Activated T-cell treated with anti-CD3 and anti-CD28 coated beads for 24 hours (primary cell): ENCODE measurements at regions not wholly inside any gene's neighbourhood (a gene's known extent, or its start where the extent isn't known, plus 50 kb on each side); places are given as distances from the start of the nearest gene placed in this dataset.
"Not testable (repeated sequence)": the region's sequence is repeated elsewhere in the genome, so short reads cannot be mapped to it uniquely, and the experiment has no call there.

Experiments used
- DNase-seq: peaks from one replicate; pipeline ENCODE4 v3.0.0-alpha.2; 2020; ENCODE audit warnings: low read depth

DNA sequence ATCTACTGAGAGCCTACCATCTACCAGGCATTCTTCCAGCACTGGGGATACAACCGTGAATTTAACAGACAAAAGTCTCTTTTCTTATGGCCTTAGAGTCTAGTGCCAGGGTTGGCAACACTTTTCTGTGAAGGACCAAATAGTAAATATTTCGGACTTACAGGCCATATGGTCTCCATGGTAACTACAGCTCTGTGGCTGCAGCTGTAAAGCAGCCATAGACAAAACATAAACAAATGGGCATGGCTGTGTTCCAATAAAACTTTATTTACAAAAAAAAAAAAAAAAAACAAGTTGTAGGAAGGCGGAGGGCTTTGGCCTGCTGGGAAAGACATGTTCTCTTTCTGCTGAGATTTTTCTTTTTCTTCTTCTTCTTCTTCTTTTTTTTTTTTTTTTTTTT, 98.7 kb downstream of the ABCC12 start:
- DNase-seq: no peak

DNA sequence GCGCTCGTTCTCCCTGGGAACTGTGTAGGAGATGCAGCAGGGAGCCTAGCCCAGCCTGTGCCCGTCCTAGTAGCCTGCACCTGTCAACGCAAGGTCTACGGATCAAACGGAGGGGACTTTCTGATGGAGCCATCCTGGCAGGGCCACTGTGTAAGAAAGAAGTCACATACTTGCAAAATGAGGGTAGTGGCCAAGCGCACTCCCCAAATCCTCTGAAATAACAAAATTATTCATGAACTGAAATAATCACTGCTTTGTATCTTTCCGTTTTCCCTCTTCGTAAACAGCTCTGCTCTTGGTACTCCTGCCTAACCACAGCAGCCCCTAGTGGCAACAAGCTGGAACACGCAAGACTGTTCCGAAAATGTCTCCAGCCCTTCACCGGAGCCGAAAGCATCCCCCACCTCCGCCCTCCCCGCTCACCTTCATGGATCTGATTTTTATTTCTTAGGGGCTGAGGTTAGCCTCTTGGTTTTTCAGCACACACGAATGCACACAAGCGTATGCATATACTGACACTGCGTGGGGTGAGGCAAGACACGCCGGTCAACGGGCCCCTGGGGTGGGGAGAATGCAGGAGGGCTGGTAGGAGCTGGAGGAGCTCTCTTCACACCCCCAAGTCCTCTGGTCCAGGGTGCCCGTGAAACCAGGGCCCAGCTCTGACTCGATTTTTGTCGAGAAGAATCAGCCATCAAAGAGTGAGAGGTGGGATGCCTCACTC, 100.8 kb downstream of the ABCC12 start:
- no peak for DNase-seq

DNA sequence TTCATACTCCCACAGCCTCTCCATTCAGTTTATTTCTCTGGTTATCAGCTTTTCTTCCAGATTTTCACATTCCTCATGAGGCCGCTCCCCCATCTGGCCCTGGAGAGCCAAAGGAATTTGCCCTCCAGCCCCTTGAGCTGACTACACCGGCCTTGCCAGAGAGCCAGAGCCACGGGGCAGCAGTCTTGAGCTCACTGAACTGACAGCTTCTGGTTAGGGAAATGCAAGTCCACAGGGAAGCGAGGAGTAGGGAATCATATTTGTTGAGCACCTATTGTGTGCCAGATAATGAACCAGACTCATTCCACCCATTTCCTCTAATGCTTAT, 102.4 kb downstream of the ABCC12 start:
- no peak for DNase-seq

DNA sequence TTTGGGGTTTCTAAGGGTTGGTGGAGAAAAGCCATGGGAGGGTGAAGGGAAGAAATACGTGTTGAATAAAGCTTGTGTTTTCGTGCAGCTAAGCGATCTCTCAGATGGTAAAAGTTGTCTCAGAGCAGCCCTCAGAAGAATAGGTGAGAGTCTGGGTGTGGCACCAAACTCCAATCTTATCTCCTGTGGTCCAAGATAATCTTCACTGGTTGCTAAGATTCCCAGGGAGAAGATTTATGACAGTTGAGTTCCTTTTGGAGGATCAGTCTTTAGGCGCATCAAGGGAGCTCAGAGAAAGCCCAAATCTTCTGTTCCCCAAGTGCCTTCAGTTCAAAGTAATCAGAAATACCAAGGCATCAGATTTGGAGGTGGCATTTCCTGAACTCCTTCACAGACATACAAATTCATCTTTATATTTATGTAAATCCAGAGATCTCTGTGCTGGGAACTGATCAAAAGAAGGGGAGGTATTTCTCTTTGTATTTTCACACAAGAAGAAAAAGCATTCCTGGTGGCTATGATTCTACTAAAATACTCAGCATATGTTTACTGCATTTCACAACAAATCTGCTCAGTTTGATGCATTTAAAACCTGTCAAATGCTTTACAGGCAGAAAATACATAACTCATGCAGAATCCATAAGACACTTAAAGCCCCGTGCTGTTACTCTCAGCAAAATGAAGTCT, 102.9 kb downstream of the ABCC12 start:
- DNase-seq: no peak

DNA sequence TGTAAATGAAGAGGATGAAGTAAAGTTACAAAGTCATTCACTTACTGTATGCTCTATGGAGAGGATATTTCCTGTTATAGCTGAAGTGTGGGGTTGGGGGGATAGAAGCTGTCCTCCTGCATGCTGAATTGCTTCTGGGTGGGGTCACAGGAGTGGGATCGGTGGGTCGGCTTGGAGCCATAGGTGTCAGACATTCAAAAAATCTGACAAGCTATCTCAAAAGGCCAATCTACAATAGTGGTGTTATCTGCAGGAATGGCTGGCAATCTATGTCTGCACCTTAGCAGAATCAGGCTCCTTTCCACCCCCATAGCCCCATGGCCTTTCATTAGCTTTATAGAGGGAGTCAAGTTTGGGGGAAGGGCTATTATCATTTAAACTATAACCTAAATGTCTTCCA, 104.9 kb downstream of the ABCC12 start:
- DNase-seq: no peak

DNA sequence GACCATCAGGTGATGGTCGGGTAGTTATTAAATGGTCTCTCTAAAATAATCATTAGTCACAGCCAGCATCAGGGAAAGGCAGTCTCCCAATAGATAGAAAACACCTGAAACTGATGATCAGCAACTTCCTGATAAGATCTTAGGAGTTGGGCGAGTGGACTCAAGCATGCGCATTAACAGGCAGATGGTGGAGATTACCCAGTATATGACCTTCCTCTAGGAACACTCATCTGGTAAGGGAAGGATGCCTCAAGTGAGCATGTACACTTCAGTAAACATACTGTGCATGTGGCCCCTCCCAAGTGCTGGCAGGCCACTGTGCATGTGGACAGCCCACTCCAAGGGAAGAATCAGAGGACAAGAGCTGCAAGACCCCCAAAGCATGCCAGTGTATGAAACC, 105.9 kb downstream of the ABCC12 start:
- DNase-seq: no peak

DNA sequence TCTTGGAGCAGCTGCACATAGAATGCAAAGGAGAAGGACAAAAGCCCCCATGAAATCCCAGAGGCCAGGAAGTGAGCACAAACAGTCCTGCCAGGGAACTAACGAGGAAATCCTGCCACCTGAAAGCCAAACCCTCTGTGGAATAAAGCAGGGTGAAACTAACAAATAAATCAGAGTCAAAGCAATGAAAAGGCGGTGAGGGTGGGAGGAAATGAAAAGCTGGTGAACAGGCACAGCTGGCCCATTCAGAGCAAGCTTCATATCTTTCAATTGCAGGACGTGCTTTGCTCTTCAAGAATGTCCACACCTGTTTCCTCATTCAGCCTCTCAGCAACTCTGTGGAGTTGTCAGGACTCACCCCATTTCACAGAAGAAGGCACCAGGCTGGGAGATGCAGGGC, 108.1 kb downstream of the ABCC12 start:
- no peak for DNase-seq

DNA sequence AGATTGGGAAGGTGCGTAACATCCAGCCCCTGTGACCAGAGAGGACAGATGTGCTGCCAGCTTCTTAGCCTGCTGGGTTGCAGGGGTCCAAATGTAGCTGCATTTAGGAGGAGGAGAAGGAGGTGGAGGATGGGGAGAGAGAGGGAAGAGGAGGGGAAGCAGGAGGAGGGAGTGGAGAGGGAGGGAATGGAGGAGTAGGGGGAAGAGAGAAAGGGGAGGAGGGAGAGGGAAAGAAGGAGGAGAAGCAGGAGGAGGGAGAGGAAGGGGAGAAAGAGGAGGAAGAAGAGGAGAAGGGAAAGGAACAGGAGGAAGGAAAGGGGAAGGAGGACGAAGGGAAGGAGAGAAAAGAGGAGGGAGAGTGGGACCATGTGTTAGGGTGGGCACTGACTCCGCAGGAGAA, 108.6 kb downstream of the ABCC12 start:
- DNase-seq: no peak

DNA sequence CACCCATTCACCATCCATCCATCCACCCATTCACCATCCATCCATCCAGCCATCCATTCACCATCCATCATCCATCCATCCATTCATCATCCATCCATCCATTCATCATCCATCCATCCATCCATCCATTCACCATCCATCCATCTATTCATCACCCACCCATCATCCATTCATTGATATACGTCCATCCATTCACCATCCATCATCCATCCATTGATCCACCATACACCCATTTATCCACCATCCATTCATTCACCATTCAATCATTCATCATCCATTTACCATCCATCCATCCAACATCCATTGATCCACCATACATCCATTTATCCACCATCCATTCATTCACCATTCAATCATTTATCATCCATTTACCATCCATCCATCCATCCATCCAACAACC, 111.7 kb downstream of the ABCC12 start:
- DNase-seq: no peak

DNA sequence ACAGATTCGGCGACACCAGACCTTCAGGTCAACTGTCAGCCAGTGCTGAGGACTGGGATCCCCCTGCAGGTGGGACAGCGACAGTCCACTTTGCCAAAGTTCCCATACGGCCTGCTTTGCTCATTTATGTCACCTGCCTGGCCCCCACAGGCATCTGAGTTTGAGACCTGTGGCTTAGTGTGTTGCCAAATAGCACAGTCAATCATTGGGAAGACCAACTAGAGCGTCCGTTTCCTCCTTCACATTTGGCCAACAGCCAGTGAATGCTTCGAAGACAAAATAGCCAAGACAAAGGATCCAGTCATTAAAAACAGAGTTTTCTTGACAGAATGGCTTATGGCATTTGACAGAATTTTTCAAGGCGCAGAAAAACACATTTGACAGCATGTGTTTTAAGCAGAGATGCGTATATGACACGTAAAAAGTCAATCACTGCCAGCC, 113.8 kb downstream of the ABCC12 start:
- no peak for DNase-seq

DNA sequence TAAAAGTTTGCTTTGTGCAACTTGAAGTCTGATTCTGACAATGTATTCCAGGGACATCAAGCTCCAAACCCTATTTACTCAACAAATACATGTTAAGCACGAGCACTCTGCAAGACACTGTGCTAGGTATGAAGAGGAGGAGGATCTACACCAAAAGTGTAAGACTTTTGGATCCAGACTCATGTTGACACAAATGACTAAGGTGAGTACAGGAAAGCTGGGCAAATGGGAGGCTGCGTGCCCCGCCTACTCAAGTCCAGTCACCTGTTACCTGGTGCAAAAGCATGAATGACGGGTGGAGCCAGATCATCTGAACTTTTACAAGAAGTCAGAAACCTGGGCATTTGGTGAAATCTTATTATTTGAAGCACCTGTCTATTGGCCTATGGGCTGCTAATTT, 120.7 kb downstream of the ABCC12 start:
- DNase-seq: no peak

DNA sequence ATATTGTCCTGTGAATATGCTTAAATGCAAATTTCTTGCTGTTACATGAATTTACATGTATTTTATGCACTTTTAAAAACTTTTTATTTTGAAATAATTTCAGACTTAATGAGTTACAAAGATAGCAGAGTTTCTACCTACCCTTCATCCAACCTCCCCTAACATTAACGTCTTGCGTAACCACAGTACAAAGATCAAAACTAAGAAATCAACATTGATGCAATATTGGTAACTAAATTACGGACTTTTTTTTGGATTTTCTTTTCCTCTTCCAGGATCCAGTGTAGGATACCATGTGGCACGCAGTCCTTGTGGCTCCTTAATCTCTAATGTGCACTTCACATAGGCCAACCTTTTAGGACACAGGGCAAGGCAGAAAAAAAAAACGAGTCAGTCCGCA, 124.9 kb downstream of the ABCC12 start:
- DNase-seq: no peak

DNA sequence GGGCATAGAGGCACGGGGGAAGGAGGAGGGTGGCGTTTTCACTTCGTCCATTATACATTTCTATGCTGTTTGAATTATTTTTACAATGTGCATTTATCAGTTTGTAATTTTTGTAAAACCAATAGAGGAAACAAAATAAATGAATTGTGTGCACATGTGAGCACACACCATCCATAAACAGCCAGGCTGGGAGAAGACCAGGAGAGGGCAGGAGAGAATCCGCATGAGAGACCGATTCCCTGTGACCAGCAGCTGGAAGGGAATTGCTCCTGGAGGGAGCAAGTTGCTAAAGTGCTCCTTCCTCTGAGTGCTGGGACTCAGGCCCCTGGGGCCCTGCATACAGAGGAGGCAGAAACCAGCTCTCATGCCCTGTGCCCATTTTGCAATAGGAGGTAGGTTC, 126.0 kb downstream of the ABCC12 start:
- DNase-seq: no peak

DNA sequence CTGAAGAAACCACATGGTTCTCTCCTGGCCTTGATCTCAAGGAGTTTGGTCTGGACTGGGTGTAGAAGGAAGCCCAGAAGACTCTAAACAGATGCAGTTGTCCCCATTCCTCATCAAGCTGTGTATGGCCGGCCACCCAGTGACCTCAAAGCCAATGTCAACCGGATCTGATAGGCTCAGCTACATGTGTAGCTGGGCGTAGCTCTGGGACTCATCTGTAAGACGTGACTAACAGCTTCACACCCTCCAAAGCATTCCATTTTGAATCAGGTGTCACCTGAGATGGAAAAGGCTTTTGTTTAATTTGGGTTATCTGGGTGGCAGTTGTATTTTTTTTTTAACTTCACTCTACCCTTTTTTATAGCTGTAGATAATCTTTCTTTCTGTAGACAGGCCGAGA, 130.4 kb downstream of the ABCC12 start:
- no peak for DNase-seq

DNA sequence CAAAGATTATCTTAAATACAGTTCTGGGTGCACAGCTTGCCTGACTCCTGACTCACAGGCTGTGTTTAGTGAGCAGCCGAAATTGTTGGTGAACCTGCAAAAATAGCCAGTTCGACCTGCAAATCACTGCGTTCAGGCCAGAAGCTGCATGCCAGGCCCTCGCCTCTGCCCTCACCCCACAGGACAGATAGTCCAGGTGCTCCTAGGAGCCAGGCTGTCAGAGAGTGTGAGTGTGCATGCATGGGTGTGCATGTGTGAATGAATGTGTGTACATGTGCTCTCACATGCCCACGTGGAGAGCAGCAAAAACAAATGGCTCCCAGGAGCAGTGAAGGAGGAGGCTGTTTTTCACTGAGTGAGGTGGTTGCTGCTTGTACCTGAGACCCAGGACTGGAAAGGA, 131.8 kb downstream of the ABCC12 start:
- DNase-seq: no peak

DNA sequence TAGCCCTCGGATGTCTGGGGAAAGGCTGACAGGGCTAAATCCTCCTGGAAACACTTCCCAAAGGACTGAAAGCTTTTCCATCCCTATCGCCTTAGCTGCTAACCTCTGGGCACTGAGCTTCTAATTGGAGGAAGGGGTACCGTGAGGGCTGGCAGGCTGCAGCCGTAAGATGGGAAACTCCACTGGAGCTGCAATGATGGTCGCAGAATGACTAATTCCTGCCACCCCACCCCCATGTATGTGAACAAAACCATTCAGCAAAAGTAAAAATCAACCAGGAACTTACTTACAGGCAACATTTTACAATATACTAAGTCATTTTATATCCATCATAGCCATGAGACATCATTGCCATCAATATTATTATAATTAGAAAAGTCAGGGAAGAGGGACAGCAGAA, 133.3 kb downstream of the ABCC12 start:
- no peak for DNase-seq

DNA sequence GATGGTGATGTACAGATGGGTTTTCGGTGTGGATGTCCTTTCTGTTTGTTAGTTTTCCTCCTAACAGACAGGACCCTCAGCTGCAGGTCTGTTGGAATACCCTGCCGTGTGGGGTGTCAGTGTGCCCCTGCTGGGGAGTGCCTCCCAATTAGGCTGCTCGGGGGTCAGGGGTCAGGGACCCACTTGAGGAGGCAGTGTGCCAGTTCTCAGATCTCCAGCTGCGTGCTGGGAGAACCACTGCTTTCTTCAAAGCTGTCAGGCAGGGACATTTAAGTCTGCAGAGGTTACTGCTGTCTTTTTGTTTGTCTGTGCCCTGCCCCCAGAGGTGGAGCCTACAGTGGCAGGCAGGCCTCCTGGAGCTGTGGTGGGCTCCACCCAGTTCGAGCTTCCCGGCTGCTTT, 135.2 kb downstream of the ABCC12 start:
- DNase-seq: not testable (repeated sequence)

DNA sequence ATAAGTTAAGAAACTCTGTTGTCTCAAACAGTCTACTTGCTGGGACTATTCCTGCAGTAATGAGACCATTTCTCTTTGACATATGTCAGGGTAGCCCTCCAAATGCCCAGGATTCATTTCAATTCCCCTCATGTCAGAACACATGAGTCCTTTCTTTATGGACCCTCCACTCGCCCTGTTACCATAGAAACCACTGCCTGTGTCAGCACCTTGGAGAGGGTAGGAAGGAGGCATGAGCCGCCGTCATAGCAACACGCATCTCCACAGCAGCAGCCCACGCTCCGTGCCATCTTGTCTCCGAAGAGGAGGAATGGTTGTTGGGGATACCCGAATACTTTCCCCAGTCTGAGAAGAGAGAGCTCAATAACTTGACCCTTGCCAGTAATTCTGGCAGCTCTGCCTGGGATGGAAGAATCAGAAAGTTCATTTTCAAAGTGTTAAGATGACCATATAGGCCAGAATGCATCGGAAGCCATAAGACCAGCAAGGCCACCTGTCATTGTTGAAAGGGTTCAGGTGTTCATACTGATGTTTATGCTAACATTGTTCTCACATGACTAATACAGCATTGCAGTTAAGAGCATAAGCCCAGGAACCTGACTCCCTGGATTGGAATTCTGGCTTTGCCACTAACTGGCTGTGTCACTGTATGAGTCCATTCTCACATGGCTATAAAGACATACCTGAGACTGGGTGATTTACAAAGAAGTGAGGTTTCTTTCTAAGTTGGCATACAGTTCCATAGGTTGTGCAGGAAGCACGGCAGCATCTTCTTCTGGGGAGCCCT, 141.3 kb downstream of the ABCC12 start:
- DNase-seq: no peak

DNA sequence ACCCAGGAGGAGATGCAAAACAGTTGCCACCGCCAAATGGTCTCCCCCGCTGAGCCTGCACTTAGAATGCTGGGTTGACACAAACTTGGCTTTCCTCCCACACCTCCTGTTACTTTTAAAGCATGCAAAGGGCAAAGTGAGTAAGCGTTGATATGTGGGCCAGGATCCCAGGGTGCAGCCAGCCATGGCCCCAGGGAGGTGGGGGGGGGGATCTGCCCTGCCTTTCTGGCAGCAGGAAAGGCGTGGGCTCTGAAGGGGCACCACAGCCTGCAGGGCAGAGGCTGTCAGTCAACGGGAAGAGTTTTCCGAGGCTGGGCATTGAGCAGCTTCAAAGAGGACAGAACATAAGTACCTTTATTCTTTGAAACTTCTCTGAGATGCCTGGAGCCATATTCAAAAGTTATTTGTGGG, 142.3 kb downstream of the ABCC12 start:
- DNase-seq: no peak

DNA sequence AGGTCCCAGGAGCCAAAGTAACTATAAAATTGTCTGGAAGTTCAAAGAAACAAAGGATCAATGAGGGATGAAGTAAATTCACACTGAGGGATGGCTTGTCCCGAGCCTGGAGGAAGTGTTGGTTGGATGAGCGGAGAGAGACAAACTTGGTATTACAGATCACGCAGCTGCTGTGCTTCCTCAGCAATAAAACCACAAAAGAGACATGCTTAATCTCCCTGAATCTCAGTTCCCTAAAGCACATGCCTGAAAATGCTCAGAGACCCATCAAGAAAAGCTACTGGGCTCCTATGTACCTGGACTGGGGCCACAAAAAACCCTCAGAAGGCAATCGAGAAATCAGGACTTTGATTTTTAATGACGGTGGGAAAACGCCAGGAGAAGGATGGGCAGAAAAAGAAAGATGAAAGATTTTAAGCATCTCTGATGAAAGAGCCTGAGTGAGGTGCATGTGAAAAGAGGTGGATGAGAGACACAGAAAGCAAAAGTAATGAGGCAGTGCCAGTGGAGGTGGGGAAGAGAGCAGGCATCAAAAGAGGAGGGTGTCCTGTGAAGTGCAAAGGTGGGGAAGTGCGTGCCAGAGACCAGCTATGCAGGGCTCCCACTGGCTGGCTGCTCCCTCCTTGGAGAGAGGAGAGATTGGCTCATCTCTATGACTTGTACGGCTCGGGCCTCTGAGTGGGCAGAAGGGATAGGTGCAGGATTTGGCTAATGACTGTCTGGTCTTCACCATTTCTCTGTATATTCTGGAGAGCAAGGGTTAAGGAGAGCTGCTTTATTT, 143.7 kb downstream of the ABCC12 start:
- DNase-seq: no peak

DNA sequence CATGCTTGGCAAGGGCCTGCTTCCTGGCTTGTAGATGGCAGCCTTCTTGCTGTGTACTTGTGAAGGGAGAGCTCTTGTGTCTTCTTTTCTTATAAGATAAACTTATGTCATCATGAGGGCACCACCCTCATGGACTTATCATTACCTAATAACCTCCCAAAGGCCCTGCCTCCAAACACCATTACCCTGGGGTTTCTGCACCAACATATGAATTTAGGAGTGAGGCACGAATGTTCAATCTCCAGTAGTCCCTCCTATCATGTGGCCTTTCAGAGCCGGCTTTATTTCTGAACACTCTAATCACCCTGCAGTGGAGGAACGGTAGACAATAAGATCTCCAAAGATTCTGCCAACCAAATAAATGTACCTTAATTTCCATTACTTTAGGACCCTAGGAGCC, 144.3 kb downstream of the ABCC12 start:
- no peak for DNase-seq

DNA sequence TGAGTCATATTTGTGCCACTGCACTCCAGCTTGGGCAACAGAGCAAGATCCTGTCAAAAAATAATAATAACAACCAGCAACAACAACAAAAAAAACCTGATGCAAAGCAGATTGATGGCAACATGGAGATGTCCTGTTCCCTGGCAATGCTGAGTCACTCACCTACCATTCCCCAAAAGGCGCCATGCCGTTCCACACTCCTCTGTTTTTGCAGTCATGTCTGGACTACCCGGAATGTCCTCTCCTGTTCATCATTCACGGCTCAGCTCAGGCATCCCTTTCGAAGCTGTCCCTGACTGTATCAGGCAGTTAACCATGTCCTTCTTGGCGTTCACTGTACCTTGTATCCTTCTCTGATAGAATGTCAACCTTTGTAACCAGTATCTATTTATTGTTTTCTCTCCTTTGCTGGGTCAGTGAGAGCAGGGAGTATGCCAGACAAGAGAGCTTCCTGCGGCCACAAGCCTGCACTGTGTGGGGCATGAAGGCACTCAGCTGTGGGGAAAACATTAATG, 147.7 kb downstream of the ABCC12 start:
- DNase-seq: no peak
